ENCODE measurements at regions not wholly inside any gene's neighbourhood (a gene's known extent, or its start where the extent isn't known, plus 50 kb on each side); places are given as distances from the start of the nearest gene placed in this dataset.

- Mint-ChIP-seq H3K27me3 (peaks cover 8% of the 10 kb centered on the region), H3K4me1 (ENCODE audit: low read depth) (no peaks in the 10 kb centered on the region), H3K9me3 (ENCODE audit: low read depth) (no peaks in the 10 kb centered on the region), H3K36me3 (no peaks in the 10 kb centered on the region), H3K27ac (no peak overlapping the region), H3K4me3 (no peak overlapping the region)
Measured at GRCh38 chr22:27397036-27397953, 404.3 kb downstream of the MN1 start.

GRCh38 chr22:27397954-27398342 lies 403.6 kb downstream of the MN1 start:
- H3K4me1 Mint-ChIP-seq (ENCODE audit: low read depth) = no peaks in the 10 kb centered on the region
- no peaks in the 10 kb centered on the region for H3K36me3 Mint-ChIP-seq
- H3K9me3 Mint-ChIP-seq (ENCODE audit: low read depth) = no peaks in the 10 kb centered on the region
- peaks cover 8% of the 10 kb centered on the region for H3K27me3 Mint-ChIP-seq
- no peak overlapping the region for H3K4me3 Mint-ChIP-seq
- H3K27ac Mint-ChIP-seq = no peak overlapping the region

GRCh38 chr22:27399161-27399560 lies 402.4 kb downstream of the MN1 start:
- Mint-ChIP-seq H3K4me3 (no peak overlapping the region), H3K27ac (no peak overlapping the region), H3K27me3 (peaks cover 10% of the 10 kb centered on the region), H3K36me3 (no peaks in the 10 kb centered on the region), H3K4me1 (ENCODE audit: low read depth) (no peaks in the 10 kb centered on the region), H3K9me3 (ENCODE audit: low read depth) (no peaks in the 10 kb centered on the region)

- no peak overlapping the region for H3K27ac Mint-ChIP-seq
- no peak overlapping the region for H3K4me3 Mint-ChIP-seq
- H3K27me3 Mint-ChIP-seq = peaks cover 15% of the 10 kb centered on the region
- H3K9me3 Mint-ChIP-seq (ENCODE audit: low read depth) = no peaks in the 10 kb centered on the region
- no peaks in the 10 kb centered on the region for H3K36me3 Mint-ChIP-seq
- no peaks in the 10 kb centered on the region for H3K4me1 Mint-ChIP-seq (ENCODE audit: low read depth)
Measured at GRCh38 chr22:27400811-27401210, 400.7 kb downstream of the MN1 start.

GRCh38 chr22:27401321-27401720 lies 400.2 kb downstream of the MN1 start:
- Mint-ChIP-seq H3K4me3 (no peak overlapping the region), H3K4me1 (ENCODE audit: low read depth) (no peaks in the 10 kb centered on the region), H3K27ac (no peak overlapping the region), H3K36me3 (no peaks in the 10 kb centered on the region), H3K9me3 (ENCODE audit: low read depth) (no peaks in the 10 kb centered on the region), H3K27me3 (peaks cover 15% of the 10 kb centered on the region)

GRCh38 chr22:27404441-27404840 lies 397.1 kb downstream of the MN1 start:
- Mint-ChIP-seq H3K9me3 (ENCODE audit: low read depth) (no peaks in the 10 kb centered on the region), H3K27me3 (peaks cover 17% of the 10 kb centered on the region), H3K27ac (no peak overlapping the region), H3K36me3 (no peaks in the 10 kb centered on the region), H3K4me1 (ENCODE audit: low read depth) (no peaks in the 10 kb centered on the region), H3K4me3 (no peak overlapping the region)

- H3K27ac Mint-ChIP-seq = no peak overlapping the region
Measured at GRCh38 chr22:27405672-27406388, 395.7 kb downstream of the MN1 start.

GRCh38 chr22:27406389-27406861 lies 395.1 kb downstream of the MN1 start:
- Mint-ChIP-seq H3K9me3 (ENCODE audit: low read depth) (no peaks in the 10 kb centered on the region), H3K4me3 (no peak overlapping the region), H3K4me1 (ENCODE audit: low read depth) (no peaks in the 10 kb centered on the region), H3K27me3 (peaks cover 17% of the 10 kb centered on the region), H3K27ac (no peak overlapping the region), H3K36me3 (no peaks in the 10 kb centered on the region)

More at GRCh38 chr22:27405672-27406388, 395.7 kb downstream of the MN1 start:
- H3K36me3 Mint-ChIP-seq = no peaks in the 10 kb centered on the region
- no peak overlapping the region for H3K4me3 Mint-ChIP-seq
- peaks cover 15% of the 10 kb centered on the region for H3K27me3 Mint-ChIP-seq
- H3K4me1 Mint-ChIP-seq (ENCODE audit: low read depth) = no peaks in the 10 kb centered on the region
- H3K9me3 Mint-ChIP-seq (ENCODE audit: low read depth) = no peaks in the 10 kb centered on the region

GRCh38 chr22:27407369-27407985 lies 394.1 kb downstream of the MN1 start:
- Mint-ChIP-seq H3K27ac (no peak overlapping the region), H3K9me3 (ENCODE audit: low read depth) (no peaks in the 10 kb centered on the region), H3K4me3 (no peak overlapping the region)

GRCh38 chr22:27408068-27408467 lies 393.5 kb downstream of the MN1 start:
- Mint-ChIP-seq H3K36me3 (no peaks in the 10 kb centered on the region), H3K27ac (no peak overlapping the region), H3K4me1 (ENCODE audit: low read depth) (no peaks in the 10 kb centered on the region), H3K4me3 (no peak overlapping the region), H3K9me3 (ENCODE audit: low read depth) (no peaks in the 10 kb centered on the region), H3K27me3 (peaks cover 23% of the 10 kb centered on the region)

More at GRCh38 chr22:27407369-27407985, 394.1 kb downstream of the MN1 start:
- Mint-ChIP-seq H3K4me1 (ENCODE audit: low read depth) (no peaks in the 10 kb centered on the region), H3K27me3 (peaks cover 23% of the 10 kb centered on the region), H3K36me3 (no peaks in the 10 kb centered on the region)

- Mint-ChIP-seq H3K4me3 (no peak overlapping the region), H3K27ac (no peak overlapping the region), H3K4me1 (ENCODE audit: low read depth) (no peaks in the 10 kb centered on the region)
Measured at GRCh38 chr22:27409299-27409698, 392.3 kb downstream of the MN1 start.

GRCh38 chr22:27412866-27413445 lies 388.6 kb downstream of the MN1 start:
- peaks cover 20% of the 10 kb centered on the region for H3K27me3 Mint-ChIP-seq
- no peak overlapping the region for H3K27ac Mint-ChIP-seq
- no peaks in the 10 kb centered on the region for H3K36me3 Mint-ChIP-seq
- H3K9me3 Mint-ChIP-seq (ENCODE audit: low read depth) = no peaks in the 10 kb centered on the region
- no peaks in the 10 kb centered on the region for H3K4me1 Mint-ChIP-seq (ENCODE audit: low read depth)
- no peak overlapping the region for H3K4me3 Mint-ChIP-seq

More at GRCh38 chr22:27409299-27409698, 392.3 kb downstream of the MN1 start:
- peaks cover 21% of the 10 kb centered on the region for H3K27me3 Mint-ChIP-seq
- no peaks in the 10 kb centered on the region for H3K9me3 Mint-ChIP-seq (ENCODE audit: low read depth)
- H3K36me3 Mint-ChIP-seq = no peaks in the 10 kb centered on the region

- Mint-ChIP-seq H3K36me3 (no peaks in the 10 kb centered on the region), H3K27ac (no peak overlapping the region), H3K9me3 (ENCODE audit: low read depth) (no peaks in the 10 kb centered on the region), H3K4me1 (ENCODE audit: low read depth) (no peaks in the 10 kb centered on the region), H3K27me3 (peaks cover 19% of the 10 kb centered on the region), H3K4me3 (no peak overlapping the region)
Measured at GRCh38 chr22:27413702-27414101, 387.9 kb downstream of the MN1 start.

- Mint-ChIP-seq H3K4me1 (ENCODE audit: low read depth) (no peaks in the 10 kb centered on the region), H3K9me3 (ENCODE audit: low read depth) (no peaks in the 10 kb centered on the region), H3K27me3 (peaks cover 21% of the 10 kb centered on the region), H3K27ac (no peak overlapping the region), H3K36me3 (no peaks in the 10 kb centered on the region), H3K4me3 (no peak overlapping the region)
Measured at GRCh38 chr22:27416511-27417420, 384.8 kb downstream of the MN1 start.
